Testis (tissue), 2 donors: ENCODE measurements at regions not wholly inside any gene's neighbourhood (a gene's known extent, or its start where the extent isn't known, plus 50 kb on each side); places are given as distances from the start of the nearest gene placed in this dataset.

Experiments
- CTCF ChIP-seq, 3 experiments: fragments of 450-650 bp in 2 of 3; fragments of 200-600 bp in 1 of 3; sonication (generic) in 1 of 3; IDR thresholded peaks; one replicate each; pipeline ENCODE4 v1.5.1; 2016 to 2019; ENCODE audit warnings: antibody characterized with exemption in 3 of 3, mild to moderate bottlenecking in 2 of 3, moderate library complexity in 1 of 3
- POLR2A ChIP-seq: fragments of 450-650 bp; IDR thresholded peaks from one replicate; pipeline ENCODE4 v1.6.1; 2017; ENCODE audit warnings: antibody characterized with exemption, mild to moderate bottlenecking, moderate library complexity

GRCh38 chr6:169099411-169100202 is 154.0 kb downstream of the THBS2 start:
- TF ChIP-seq CTCF (IDR thresholded peaks at IDR 0.05) (no peak), POLR2A (no peak)
